HAP-1 (cell line): ENCODE measurements at regions not wholly inside any gene's neighbourhood (a gene's known extent, or its start where the extent isn't known, plus 50 kb on each side); places are given as distances from the start of the nearest gene placed in this dataset.
A peak's percentile ranks its signal among the peaks of the same experiment; 100 is the strongest.

Experiments
- DNase-seq, 2 experiments: peaks; one replicate each; pipeline ENCODE4 v3.0.0-alpha.2; 2016 to 2020; ENCODE audit warnings: low spot score in 2 of 2
- H3K27me3 ChIP-seq: fragments of 250-450 bp; sonication (Bioruptor Pico); 2 replicates; pipeline ENCODE4 v1.5.1; 2020; ENCODE audit warnings: low read depth, mild to moderate bottlenecking, moderate library complexity
- H3K36me3 ChIP-seq: fragments of 250-450 bp; sonication (Bioruptor Pico); replicated peaks from 2 replicates; pipeline ENCODE4 v1.5.1; 2020; ENCODE audit warnings: mild to moderate bottlenecking
- H3K4me1 ChIP-seq: fragments of 250-450 bp; sonication (Bioruptor Pico); 2 replicates; pipeline ENCODE4 v1.5.1; 2020; ENCODE audit warnings: mild to moderate bottlenecking
- H3K4me3 ChIP-seq: fragments of 250-450 bp; sonication (Bioruptor Pico); 2 replicates; pipeline ENCODE4 v1.5.1; 2020; ENCODE audit warnings: mild to moderate bottlenecking, moderate library complexity
- H3K9me3 ChIP-seq: fragments of 250-450 bp; sonication (Bioruptor Pico); 2 replicates; pipeline ENCODE4 v1.5.1; 2020; ENCODE audit warnings: mild to moderate bottlenecking, moderate library complexity
- in situ Hi-C: fragments of 300-500 bp; cut with MboI; formaldehyde crosslinking; loops from 3 replicates; pipeline ENCODE4 v1.14.3; 2020; ENCODE audit warnings: low sequenced_read_pairs, inconsistent platforms, mixed read lengths

DNA sequence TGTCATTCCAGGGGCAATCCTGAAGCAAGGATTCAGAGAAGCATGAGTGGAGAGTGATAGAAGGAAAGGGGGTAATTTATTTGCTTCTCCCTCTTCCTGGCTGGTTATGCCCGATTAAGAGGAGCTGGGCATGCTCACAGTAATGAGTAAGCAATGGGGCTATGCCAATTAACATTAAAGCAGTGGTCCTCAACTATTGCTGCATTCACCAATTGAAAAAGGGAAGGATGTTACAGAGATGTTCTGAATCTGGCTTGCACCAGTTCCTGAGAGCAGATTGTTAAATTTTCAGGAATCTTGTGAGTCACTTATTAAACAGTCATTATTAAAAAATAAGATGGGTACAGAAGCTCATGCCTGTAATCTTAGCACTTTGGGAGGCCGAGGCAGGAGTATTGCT, 85.9 kb upstream of the ZBTB20 start:
- DNase-seq = no peak
- H3K4me3 ChIP-seq = no peak overlapping the region
- no peaks in the 10 kb centered on the region for H3K36me3 ChIP-seq
- in situ Hi-C loops = no loop called here
- H3K4me1 ChIP-seq = no peaks in the 10 kb centered on the region
- H3K27me3 ChIP-seq = no peaks in the 10 kb centered on the region
- H3K9me3 ChIP-seq = no peaks in the 10 kb centered on the region

DNA sequence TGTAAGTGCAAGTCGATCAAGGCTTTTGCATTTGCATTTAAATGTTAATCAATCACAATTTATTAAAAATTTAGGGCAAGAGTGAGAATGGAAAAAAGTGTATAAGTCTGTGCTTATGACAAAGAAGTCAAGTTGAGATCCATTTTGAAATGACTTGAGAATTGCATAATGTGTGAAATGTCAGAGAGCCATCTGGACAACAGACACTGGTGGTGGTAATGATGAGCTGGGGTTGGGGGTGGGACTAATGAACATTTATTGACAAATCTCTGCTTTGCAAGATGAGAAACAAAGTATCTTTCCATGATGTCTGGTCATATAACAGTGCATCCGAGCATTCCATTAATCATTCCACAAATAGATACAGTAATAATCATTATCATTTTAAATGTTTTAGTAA, 89.4 kb upstream of the ZBTB20 start:
- in situ Hi-C loops = no loop called here
- DNase-seq = no peak
- Histone ChIP-seq H3K36me3 (no peaks in the 10 kb centered on the region), H3K27me3 (no peaks in the 10 kb centered on the region), H3K9me3 (no peaks in the 10 kb centered on the region), H3K4me1 (no peaks in the 10 kb centered on the region), H3K4me3 (no peak overlapping the region)

DNA sequence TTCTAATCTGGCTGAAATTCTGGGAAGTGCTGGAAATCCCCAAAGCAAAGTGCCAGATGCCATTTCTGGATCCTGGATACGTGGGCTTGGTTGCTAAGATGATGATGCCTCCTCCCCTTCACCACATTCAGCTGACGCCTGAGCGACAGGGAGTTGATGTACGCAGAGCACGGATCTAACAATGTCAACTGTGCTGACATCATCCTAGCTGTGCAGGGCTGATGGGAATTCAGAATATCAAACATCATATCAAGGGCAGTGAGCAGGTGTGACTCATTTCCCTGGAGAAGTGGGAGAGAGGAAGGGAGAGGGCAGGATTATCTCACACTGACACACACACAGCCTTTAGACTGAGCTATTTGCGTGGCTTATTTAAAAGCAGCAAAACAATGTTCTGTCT, 92.6 kb upstream of the ZBTB20 start:
- H3K4me3 ChIP-seq = no peak overlapping the region
- H3K9me3 ChIP-seq = no peaks in the 10 kb centered on the region
- in situ Hi-C loops = no loop called here
- peak in 1 of 2 experiments; percentile 9 for DNase-seq
- H3K36me3 ChIP-seq = no peaks in the 10 kb centered on the region
- no peaks in the 10 kb centered on the region for H3K27me3 ChIP-seq
- H3K4me1 ChIP-seq = no peaks in the 10 kb centered on the region

DNA sequence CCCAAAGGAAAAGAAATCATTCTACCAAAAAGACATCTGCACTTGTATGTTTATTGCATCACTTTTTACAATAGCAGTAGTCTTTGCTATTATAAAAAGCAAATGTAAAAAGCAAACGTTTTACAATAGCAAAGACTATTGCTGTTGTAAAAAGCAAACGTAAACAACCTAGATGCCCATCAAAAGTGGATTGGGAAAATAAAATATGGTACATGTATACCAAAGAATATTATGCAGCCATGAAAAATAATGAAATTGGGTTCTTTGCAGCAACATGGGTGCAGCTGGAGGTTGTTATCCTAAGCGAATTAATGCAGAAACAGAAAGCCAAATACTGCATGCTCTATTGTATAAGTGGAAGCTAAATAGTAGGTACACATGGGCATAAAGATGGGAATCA, 97.3 kb upstream of the ZBTB20 start:
- Histone ChIP-seq H3K36me3 (no peaks in the 10 kb centered on the region), H3K4me1 (no peaks in the 10 kb centered on the region), H3K4me3 (no peak overlapping the region), H3K9me3 (no peaks in the 10 kb centered on the region), H3K27me3 (no peaks in the 10 kb centered on the region)
- DNase-seq = no peak
- in situ Hi-C loops = no loop called here

DNA sequence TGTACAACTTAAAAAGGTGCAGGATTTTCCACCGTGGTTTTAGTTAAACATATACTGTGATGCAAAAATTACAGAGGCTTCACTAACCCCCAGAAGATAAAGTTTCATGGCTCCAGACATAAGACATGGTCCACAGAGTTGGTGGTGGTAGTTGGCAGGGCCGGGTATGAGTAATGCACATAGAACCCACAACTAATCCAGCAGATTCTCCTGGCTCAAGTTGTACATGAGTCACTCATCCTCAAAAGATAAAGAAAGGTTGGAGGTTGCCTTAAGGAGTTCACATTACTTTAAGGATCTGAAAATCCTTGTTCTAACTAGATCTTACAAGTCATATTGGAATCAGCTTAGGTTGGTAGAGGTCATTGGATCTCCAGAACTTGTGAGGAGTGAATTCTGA, 98.3 kb upstream of the ZBTB20 start:
- Histone ChIP-seq H3K4me1 (no peaks in the 10 kb centered on the region), H3K4me3 (no peak overlapping the region), H3K27me3 (no peaks in the 10 kb centered on the region), H3K9me3 (no peaks in the 10 kb centered on the region), H3K36me3 (no peaks in the 10 kb centered on the region)
- in situ Hi-C loops = no loop called here
- no peak for DNase-seq

DNA sequence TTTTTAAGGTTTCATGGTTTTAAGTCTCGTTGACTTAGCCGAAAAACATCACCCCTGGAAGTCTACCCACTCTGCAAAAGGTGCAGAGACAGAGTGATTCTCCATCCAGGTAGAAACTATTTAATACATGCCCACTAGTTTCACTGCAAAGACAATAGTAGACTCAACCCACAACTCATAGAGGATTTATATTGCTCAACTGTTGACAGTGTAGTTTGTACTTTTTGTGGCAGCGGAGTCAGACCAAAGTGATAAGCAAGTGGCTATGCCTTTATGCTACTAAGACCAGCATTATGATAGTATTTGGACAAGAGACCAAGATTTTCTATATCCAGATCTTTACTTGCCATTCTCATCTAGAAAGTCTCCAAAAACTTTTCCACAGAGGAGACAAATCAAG, 98.8 kb upstream of the ZBTB20 start:
- no peaks in the 10 kb centered on the region for H3K36me3 ChIP-seq
- H3K4me1 ChIP-seq = no peaks in the 10 kb centered on the region
- no peak for DNase-seq
- H3K27me3 ChIP-seq = no peaks in the 10 kb centered on the region
- in situ Hi-C loops = no loop called here
- H3K9me3 ChIP-seq = no peaks in the 10 kb centered on the region
- H3K4me3 ChIP-seq = no peak overlapping the region

DNA sequence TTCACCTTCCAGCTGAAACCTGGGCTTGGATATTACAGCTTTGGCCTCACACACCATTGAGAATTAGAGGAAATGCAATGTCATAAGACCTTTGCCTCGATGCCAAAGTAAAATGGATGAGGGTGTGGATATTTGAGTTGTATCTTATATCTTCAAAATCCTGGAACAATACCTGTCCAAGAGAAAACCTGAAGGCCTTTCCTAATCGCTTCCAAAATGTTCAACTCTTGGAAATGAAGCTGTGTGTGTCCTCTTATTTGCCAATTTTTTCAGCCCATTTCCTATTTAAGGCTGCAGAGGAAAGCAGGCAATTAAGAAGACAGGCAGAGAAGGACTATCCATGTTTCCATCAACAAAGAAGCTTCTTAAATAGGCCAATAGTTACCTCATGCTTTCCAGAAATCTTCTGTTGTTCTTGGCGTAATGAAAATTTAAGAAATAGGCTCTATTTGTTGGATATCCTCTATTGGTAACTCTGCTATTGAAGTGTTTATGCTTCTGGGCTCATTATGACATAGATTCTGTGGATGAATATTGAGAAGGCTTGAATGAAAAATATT, 99.5 kb upstream of the ZBTB20 start:
- Histone ChIP-seq H3K9me3 (no peaks in the 10 kb centered on the region), H3K4me1 (no peaks in the 10 kb centered on the region), H3K36me3 (no peaks in the 10 kb centered on the region), H3K27me3 (no peaks in the 10 kb centered on the region), H3K4me3 (no peak overlapping the region)
- in situ Hi-C loops = no loop called here
- no peak for DNase-seq

DNA sequence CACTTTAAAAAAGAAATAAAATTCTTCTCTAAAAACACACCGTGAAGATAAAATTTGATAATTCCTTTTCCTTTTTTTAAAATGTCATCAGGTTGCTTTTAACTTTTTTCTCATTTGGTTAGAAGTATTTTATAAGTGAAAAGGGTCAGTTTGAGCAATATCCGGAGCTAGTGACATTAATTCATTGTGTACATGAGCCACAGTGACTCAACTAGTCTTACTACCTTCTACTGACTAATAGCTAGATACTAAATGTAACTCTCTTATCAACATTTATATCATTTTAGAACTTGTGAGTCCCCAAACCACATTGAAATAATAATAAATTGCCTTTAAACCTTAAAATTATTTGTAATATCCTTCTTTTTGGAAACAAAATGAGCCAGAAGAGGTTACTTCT, 101.2 kb upstream of the ZBTB20 start:
- Histone ChIP-seq H3K4me3 (no peak overlapping the region), H3K27me3 (no peaks in the 10 kb centered on the region), H3K9me3 (no peaks in the 10 kb centered on the region), H3K36me3 (no peaks in the 10 kb centered on the region), H3K4me1 (no peaks in the 10 kb centered on the region)
- in situ Hi-C loops = no loop called here
- no peak for DNase-seq

DNA sequence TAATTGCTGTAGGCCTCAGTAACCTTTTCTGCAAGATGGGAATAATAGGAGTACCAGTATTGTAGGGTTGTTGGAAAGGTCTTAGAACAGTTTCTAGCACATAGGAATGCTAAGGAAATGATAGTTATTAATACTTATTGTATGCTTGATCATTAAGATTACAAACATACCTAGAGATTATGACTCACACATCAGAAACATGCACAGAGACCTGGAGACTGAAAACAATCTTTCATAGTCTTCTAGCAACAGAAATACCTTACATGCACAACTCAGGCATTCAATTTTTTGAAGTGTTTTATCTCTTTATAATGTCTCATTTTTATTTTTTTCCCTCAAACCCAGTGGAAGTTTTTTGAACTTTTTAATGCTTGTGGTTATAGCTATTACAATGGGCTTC, 104.4 kb upstream of the ZBTB20 start:
- DNase-seq = no peak
- H3K36me3 ChIP-seq = no peaks in the 10 kb centered on the region
- H3K9me3 ChIP-seq = no peaks in the 10 kb centered on the region
- no peaks in the 10 kb centered on the region for H3K27me3 ChIP-seq
- no peaks in the 10 kb centered on the region for H3K4me1 ChIP-seq
- in situ Hi-C loops = no loop called here
- no peak overlapping the region for H3K4me3 ChIP-seq

DNA sequence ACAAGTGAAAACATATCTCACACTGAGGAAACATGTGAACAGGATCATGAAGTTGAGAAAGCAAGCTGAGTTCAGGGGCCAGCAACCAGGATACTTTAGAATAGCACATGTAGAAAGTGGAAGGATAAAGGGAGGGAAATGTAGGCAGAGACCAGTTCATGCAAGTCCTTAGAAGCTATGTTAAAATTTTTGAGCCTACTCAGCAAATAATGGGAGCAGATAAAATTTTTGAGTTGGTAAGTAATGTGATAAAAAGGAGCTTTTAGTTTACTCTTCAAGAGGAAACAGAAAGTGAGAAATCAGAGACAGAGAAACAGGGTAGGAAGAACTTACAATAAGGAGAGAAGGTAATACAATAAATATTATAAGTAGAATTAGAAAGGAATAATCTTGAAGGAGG, 105.6 kb upstream of the ZBTB20 start:
- in situ Hi-C loops = no loop called here
- Histone ChIP-seq H3K36me3 (no peaks in the 10 kb centered on the region), H3K4me3 (no peak overlapping the region)

DNA sequence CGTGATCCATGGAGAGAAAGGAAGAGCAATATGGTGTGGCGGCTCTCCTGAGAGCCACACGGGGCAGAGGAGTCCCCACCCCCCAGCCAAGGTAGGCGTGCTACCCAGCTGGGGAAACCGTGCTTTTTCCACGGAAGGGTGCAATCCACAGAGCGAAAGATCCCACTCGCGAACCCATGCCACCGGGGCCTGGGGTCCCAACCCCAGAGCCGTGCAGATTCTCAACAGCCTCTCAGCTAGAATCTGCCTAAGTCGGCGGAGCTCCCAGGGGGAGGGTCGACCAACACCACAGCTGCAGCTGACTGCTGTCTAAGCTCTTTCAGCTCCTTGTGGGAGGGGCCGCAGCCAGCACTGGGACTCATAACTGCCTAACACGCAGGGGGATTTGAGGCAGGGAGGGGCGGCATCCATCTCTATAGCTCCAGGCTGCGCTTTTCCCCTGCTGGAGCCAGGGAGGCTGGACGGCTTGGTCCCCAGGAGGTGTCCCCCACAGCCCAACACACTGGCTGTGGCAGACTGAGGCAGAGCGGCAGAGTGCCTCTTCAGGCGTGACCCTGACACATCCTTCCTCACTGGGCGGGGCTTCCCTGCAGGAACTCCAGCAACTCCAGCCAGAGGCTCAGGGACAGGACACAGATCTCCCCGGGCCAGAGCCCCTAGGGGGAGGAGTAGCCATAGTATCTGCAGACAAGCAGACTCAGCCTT, 107.6 kb upstream of the ZBTB20 start:
- Histone ChIP-seq H3K27me3 (no peaks in the 10 kb centered on the region), H3K9me3 (no peaks in the 10 kb centered on the region), H3K4me1 (no peaks in the 10 kb centered on the region), H3K36me3 (no peaks in the 10 kb centered on the region), H3K4me3 (no peak overlapping the region)
- no peak for DNase-seq
- in situ Hi-C loops = no loop called here

More for the DNA sequence above, 105.6 kb upstream of the ZBTB20 start:
- Histone ChIP-seq H3K4me1 (no peaks in the 10 kb centered on the region), H3K27me3 (no peaks in the 10 kb centered on the region), H3K9me3 (no peaks in the 10 kb centered on the region)
- no peak for DNase-seq

DNA sequence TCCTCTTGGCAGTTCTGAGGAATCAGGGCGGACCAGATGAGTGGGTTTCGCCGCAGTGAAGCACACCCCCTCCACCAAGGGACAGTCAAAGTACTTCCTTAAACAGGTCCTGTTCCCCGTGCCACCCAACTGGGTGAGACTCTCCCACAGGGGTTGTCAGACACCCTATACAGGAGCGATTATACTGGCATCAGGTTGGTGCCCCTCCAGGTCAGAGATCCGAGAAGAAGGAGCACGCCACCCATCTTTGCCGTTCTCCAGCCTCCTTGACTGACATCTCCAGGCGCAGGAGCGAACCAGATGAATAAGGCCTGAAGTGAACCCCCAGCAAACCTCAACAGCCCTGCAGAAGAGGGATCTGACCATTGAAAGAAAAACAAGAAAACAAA, 108.1 kb upstream of the ZBTB20 start:
- Histone ChIP-seq H3K4me3 (no peak overlapping the region), H3K9me3 (no peaks in the 10 kb centered on the region), H3K4me1 (no peaks in the 10 kb centered on the region), H3K36me3 (no peaks in the 10 kb centered on the region), H3K27me3 (no peaks in the 10 kb centered on the region)
- no peak for DNase-seq
- in situ Hi-C loops = no loop called here

DNA sequence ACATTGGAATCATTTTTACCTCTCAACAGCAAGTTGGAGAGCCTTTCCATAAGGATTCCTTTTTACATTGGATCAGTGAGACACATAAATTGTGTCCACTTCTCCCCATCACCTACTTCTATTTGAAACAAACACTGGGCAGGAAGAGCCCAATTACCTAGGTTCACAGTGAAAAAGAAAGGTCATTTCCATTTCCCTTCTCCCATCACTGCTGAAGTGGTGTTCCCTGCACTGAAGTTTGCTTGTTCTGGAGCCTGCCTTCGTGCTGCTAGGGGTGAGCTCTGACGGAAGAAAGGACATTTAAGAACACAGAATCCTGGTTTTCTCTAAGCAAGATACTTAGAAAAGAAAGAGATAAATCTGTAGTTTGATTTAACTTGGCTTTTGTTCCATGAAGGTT, 123.8 kb upstream of the ZBTB20 start:
- in situ Hi-C loops = no loop called here
- H3K4me1 ChIP-seq = no peaks in the 10 kb centered on the region
- no peaks in the 10 kb centered on the region for H3K9me3 ChIP-seq
- DNase-seq = no peak
- H3K36me3 ChIP-seq = no peaks in the 10 kb centered on the region
- H3K4me3 ChIP-seq = no peak overlapping the region
- H3K27me3 ChIP-seq = no peaks in the 10 kb centered on the region

DNA sequence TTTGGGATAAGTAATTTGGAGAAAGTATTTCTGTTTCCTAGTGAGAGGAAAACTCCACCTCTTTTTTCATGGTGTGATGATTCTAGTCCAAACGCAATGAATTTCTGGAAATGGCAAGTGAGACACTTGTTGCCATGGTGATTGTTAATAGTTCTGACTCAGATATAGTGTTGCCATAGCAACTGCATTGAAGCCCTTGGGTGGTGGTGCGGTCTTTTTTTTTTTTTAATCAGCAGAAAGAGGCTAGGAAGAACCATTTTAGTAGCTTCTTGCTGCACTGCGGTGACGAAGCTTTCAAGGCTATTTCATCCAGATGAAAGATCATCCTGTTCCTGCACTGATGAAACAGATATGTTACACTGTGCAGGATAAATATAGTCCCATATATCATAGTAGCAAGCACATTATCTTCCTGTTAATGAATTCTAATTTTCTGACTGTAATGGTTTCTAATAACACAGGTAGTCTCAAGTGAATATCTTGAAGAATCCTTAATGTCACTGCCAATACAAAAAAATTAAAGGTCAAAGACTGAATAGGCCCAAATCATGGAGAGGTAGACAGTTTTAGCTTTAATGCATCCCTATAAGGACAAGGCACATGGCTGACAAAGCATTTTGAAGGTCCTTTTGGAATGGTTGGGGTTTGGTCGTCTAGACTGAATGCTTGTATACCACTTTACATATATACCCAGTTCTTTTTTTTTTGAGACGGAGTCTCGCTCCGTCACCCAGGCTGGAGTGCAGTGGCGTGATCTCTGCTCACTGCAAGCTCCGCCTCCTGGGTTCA, 125.1 kb upstream of the ZBTB20 start:
- Histone ChIP-seq H3K27me3 (no peaks in the 10 kb centered on the region), H3K9me3 (no peaks in the 10 kb centered on the region), H3K4me1 (no peaks in the 10 kb centered on the region), H3K4me3 (no peak overlapping the region), H3K36me3 (no peaks in the 10 kb centered on the region)
- in situ Hi-C loops = no loop called here
- DNase-seq = peak; percentile 17 to 69
